Stimulated activated CD8-positive, alpha-beta memory T cell treated with anti-CD3 and anti-CD28 coated beads, Interleukin-7, amount 100 ng/mL, for 4 hours (primary cell): ENCODE measurements at regions not wholly inside any gene's neighbourhood (a gene's known extent, or its start where the extent isn't known, plus 50 kb on each side); places are given as distances from the start of the nearest gene placed in this dataset.
"Not testable (repeated sequence)": the region's sequence is repeated elsewhere in the genome, so short reads cannot be mapped to it uniquely, and the experiment has no call there.

Source experiments
- DNase-seq, 2 donors: peaks; one replicate each; pipeline ENCODE4 v3.0.0-alpha.2; 2020; ENCODE audit warnings: low read depth in 2 of 2

- DNase-seq: no peak
Measured at GRCh38 chr2:39573276-39573675, 92.4 kb upstream of the TMEM178A start.

GRCh38 chr2:39581866-39582265 is 83.9 kb upstream of the TMEM178A start:
- DNase-seq: no peak

GRCh38 chr2:39583213-39583612 is 82.5 kb upstream of the TMEM178A start:
- DNase-seq: no peak

- DNase-seq: no peak
Measured at GRCh38 chr2:39583781-39584180, 81.9 kb upstream of the TMEM178A start.

GRCh38 chr2:39584283-39584965 is 81.3 kb upstream of the TMEM178A start:
- DNase-seq: no peak

GRCh38 chr2:39585531-39585930 is 80.2 kb upstream of the TMEM178A start:
- not testable (repeated sequence) for DNase-seq

- no peak for DNase-seq
Measured at GRCh38 chr2:39587168-39587567, 78.5 kb upstream of the TMEM178A start.

- no peak for DNase-seq
Measured at GRCh38 chr2:39587641-39588040, 78.1 kb upstream of the TMEM178A start.

- no peak for DNase-seq
Measured at GRCh38 chr2:39593439-39594393, 72.0 kb upstream of the TMEM178A start.

- no peak for DNase-seq
Measured at GRCh38 chr2:39595116-39595515, 70.6 kb upstream of the TMEM178A start.

- DNase-seq: no peak
Measured at GRCh38 chr2:39597314-39597713, 68.4 kb upstream of the TMEM178A start.

GRCh38 chr2:39602616-39603015 is 63.1 kb upstream of the TMEM178A start:
- no peak for DNase-seq

GRCh38 chr2:39603436-39603835 is 62.3 kb upstream of the TMEM178A start:
- DNase-seq: no peak

GRCh38 chr2:39604866-39605265 is 60.9 kb upstream of the TMEM178A start:
- DNase-seq: no peak

GRCh38 chr2:39606585-39606984 is 59.1 kb upstream of the TMEM178A start:
- DNase-seq: no peak

GRCh38 chr2:39607538-39608262 is 58.0 kb upstream of the TMEM178A start:
- DNase-seq: no peak

GRCh38 chr2:39608263-39608575 is 57.5 kb upstream of the TMEM178A start:
- DNase-seq: no peak

- DNase-seq: no peak
Measured at GRCh38 chr2:39608686-39609441, 56.9 kb upstream of the TMEM178A start.

GRCh38 chr2:39609917-39610316 is 55.8 kb upstream of the TMEM178A start:
- no peak for DNase-seq

- no peak for DNase-seq
Measured at GRCh38 chr2:39615675-39616074, 50.0 kb upstream of the TMEM178A start.
